ENCODE measurements at regions not wholly inside any gene's neighbourhood (a gene's known extent, or its start where the extent isn't known, plus 50 kb on each side); places are given as distances from the start of the nearest gene placed in this dataset.

DNA sequence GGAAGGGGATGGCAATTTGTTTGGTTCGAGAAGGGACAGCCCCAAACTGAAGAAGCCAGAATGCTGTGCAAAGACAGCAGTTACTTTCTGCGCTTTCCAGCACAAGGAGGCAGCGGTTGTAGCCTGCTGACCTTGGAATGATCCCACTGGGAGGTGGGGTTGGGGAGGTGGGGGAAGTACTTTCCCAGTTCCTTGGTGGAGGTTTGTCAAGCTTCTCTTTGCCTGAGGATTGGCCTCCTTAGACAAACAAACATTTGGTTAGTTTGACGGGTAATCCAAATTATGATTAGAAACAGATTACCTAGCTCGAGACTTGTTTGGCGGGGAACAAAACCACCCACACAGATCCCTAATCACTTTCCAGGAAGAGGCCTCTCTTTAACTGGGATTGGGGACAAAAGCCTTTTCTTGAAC lies 79.1 kb upstream of the EGLN3 start (continued):
- TF ChIP-seq ZNF449 (CRISPR knock-in tag; IDR thresholded peaks at IDR 0.05) (no peak), POLR2H (tag; IDR thresholded peaks at IDR 0.05; ENCODE audit: low read depth) (no peak), XRCC5 (IDR thresholded peaks at IDR 0.05; ENCODE audit: low read depth, low read length) (no peak), CXXC5 (CRISPR knock-in tag; IDR thresholded peaks at IDR 0.05) (0 out of 2 replicates have a peak, but pooled peaks have one; percentile 19), SMARCA5 (IDR thresholded peaks at IDR 0.05) (no peak), TARDBP (IDR thresholded peaks at IDR 0.05) (no peak), MAFK (IDR thresholded peaks at IDR 0.05; ENCODE audit: low read length) (no peak), ZFP30 (CRISPR knock-in tag; IDR thresholded peaks at IDR 0.05; ENCODE audit: borderline replicate concordance) (no peak), EGR1 (conservative IDR thresholded peaks at IDR 0.05) (peak; percentile 85), ETV1 (tag; conservative IDR thresholded peaks at IDR 0.05; ENCODE audit: low read depth) (no peak), CBX2 (IDR thresholded peaks at IDR 0.05; ENCODE audit: insufficient read depth, low read length, poor library complexity, severe bottlenecking) (no peak), CSDE1 (IDR thresholded peaks at IDR 0.05) (no peak), SMARCA4 (IDR thresholded peaks at IDR 0.05) (no peak), BCOR (IDR thresholded peaks at IDR 0.05) (no peak), TSHZ1 (CRISPR knock-in tag; IDR thresholded peaks at IDR 0.05) (no peak), POLR3G (IDR thresholded peaks at IDR 0.05; ENCODE audit: extremely low read depth, insufficient read length, insufficient replicate concordance) (no peak), TAF1 (IDR thresholded peaks at IDR 0.05; ENCODE audit: control insufficient read depth, extremely low read depth, insufficient read depth, low read length, severe bottlenecking) (no peak), DPF2 (IDR thresholded peaks at IDR 0.05) (no peak), FOXJ2 (tag; IDR thresholded peaks at IDR 0.05) (no peak), SNRNP70 (optimal IDR thresholded peaks at IDR 0.05; ENCODE audit: low read depth, low read length) (no peak), HLTF (IDR thresholded peaks at IDR 0.05) (no peak), HDAC1 (IDR thresholded peaks at IDR 0.05) (0 out of 4 replicates have a peak, but pooled peaks of 1 of the 2 experiments have one; percentile 9), KLF13 (tag; IDR thresholded peaks at IDR 0.05; ENCODE audit: borderline replicate concordance, low read depth) (no peak), ZNF316 (IDR thresholded peaks at IDR 0.05) (no peak), SMAD2 (IDR thresholded peaks at IDR 0.05; ENCODE audit: low read depth, low read length) (no peak), FIP1L1 (IDR thresholded peaks at IDR 0.05; ENCODE audit: low read depth, low read length, poor library complexity, severe bottlenecking) (no peak), ARID1B (IDR thresholded peaks at IDR 0.05) (peak; percentile 11; the same call in 1 of the 2 replicates), CBX1 (IDR thresholded peaks at IDR 0.05; ENCODE audit: low read depth) (no peak)
- TF ChIP-seq, protein P1, sequence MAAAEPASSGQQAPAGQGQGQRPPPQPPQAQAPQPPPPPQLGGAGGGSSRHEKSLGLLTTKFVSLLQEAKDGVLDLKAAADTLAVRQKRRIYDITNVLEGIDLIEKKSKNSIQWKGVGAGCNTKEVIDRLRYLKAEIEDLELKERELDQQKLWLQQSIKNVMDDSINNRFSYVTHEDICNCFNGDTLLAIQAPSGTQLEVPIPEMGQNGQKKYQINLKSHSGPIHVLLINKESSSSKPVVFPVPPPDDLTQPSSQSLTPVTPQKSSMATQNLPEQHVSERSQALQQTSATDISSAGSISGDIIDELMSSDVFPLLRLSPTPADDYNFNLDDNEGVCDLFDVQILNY (CRISPR knock-in tag; IDR thresholded peaks at IDR 0.05) = no peak

Data from K562 (cell line).